ENCODE measurements at regions not wholly inside any gene's neighbourhood (a gene's known extent, or its start where the extent isn't known, plus 50 kb on each side); places are given as distances from the start of the nearest gene placed in this dataset.

GRCh38 chr12:107586256-107586970 is 99.2 kb upstream of the PWP1 start:
- H3K9ac ChIP-seq = no peak overlapping the region
- no peak overlapping the region for H3K4me2 ChIP-seq (ENCODE audit: low read length)
- no peaks in the 10 kb centered on the region for H3K9me3 ChIP-seq (ENCODE audit: control insufficient read depth, low read length)
- no peaks in the 10 kb centered on the region for H3K79me2 ChIP-seq
- no peak overlapping the region for H2AFZ ChIP-seq
- no peaks in the 10 kb centered on the region for H3K4me1 ChIP-seq
- no peak overlapping the region for H3K4me3 ChIP-seq (ENCODE audit: low read depth, low read length)
- no peak overlapping the region for H3K27ac ChIP-seq
- no peaks in the 10 kb centered on the region for H3K27me3 ChIP-seq (ENCODE audit: control insufficient read depth, insufficient read depth, low read length)
- H3K36me3 ChIP-seq (ENCODE audit: control insufficient read depth, insufficient read depth, low read length) = no peaks in the 10 kb centered on the region
- no peak for TF ChIP-seq CTCF (IDR thresholded peaks at IDR 0.05)

- H3K4me2 ChIP-seq (ENCODE audit: low read length) = no peak overlapping the region
- H3K27ac ChIP-seq = no peak overlapping the region
- H3K9me3 ChIP-seq (ENCODE audit: control insufficient read depth, low read length) = no peaks in the 10 kb centered on the region
- no peaks in the 10 kb centered on the region for H3K27me3 ChIP-seq (ENCODE audit: control insufficient read depth, insufficient read depth, low read length)
- no peak overlapping the region for H2AFZ ChIP-seq
- no peak overlapping the region for H3K4me3 ChIP-seq (ENCODE audit: low read depth, low read length)
- no peaks in the 10 kb centered on the region for H3K4me1 ChIP-seq
- no peaks in the 10 kb centered on the region for H3K36me3 ChIP-seq (ENCODE audit: control insufficient read depth, insufficient read depth, low read length)
- TF ChIP-seq CTCF (IDR thresholded peaks at IDR 0.05) = no peak
- peaks cover 5% of the 10 kb centered on the region for H3K79me2 ChIP-seq
- H3K9ac ChIP-seq = no peak overlapping the region
Observed at GRCh38 chr12:107590413-107590812, 95.2 kb upstream of the PWP1 start.

GRCh38 chr12:107590814-107591375 is 94.7 kb upstream of the PWP1 start:
- Histone ChIP-seq H3K79me2 (peaks cover 5% of the 10 kb centered on the region), H2AFZ (no peak overlapping the region), H3K27me3 (ENCODE audit: control insufficient read depth, insufficient read depth, low read length) (no peaks in the 10 kb centered on the region), H3K9me3 (ENCODE audit: control insufficient read depth, low read length) (no peaks in the 10 kb centered on the region), H3K36me3 (ENCODE audit: control insufficient read depth, insufficient read depth, low read length) (no peaks in the 10 kb centered on the region), H3K27ac (no peak overlapping the region), H3K4me2 (ENCODE audit: low read length) (no peak overlapping the region), H3K9ac (no peak overlapping the region), H3K4me3 (ENCODE audit: low read depth, low read length) (no peak overlapping the region), H3K4me1 (no peaks in the 10 kb centered on the region)
- TF ChIP-seq CTCF (IDR thresholded peaks at IDR 0.05) = no peak

GRCh38 chr12:107593713-107594381 is 91.8 kb upstream of the PWP1 start:
- no peak overlapping the region for H2AFZ ChIP-seq
- no peak overlapping the region for H3K9ac ChIP-seq
- no peak overlapping the region for H3K27ac ChIP-seq
- no peaks in the 10 kb centered on the region for H3K27me3 ChIP-seq (ENCODE audit: control insufficient read depth, insufficient read depth, low read length)
- no peak overlapping the region for H3K4me3 ChIP-seq (ENCODE audit: low read depth, low read length)
- peaks cover 5% of the 10 kb centered on the region for H3K79me2 ChIP-seq
- no peaks in the 10 kb centered on the region for H3K9me3 ChIP-seq (ENCODE audit: control insufficient read depth, low read length)
- no peaks in the 10 kb centered on the region for H3K36me3 ChIP-seq (ENCODE audit: control insufficient read depth, insufficient read depth, low read length)
- TF ChIP-seq CTCF (IDR thresholded peaks at IDR 0.05) = no peak
- H3K4me1 ChIP-seq = no peaks in the 10 kb centered on the region
- no peak overlapping the region for H3K4me2 ChIP-seq (ENCODE audit: low read length)
